Tibial artery (tissue), 4 donors: ENCODE measurements at regions not wholly inside any gene's neighbourhood (a gene's known extent, or its start where the extent isn't known, plus 50 kb on each side); places are given as distances from the start of the nearest gene placed in this dataset.

Experiments
- DNase-seq, 2 donors: peaks; one replicate each; pipeline ENCODE4 v3.0.0-alpha.2; 2019
- H3K27ac ChIP-seq, 2 donors: fragments of 200-600 bp; sonication (generic) in 1 of 2; 1 replicate in 1 of 2; 2 replicates in 1 of 2; pipeline ENCODE4 v1.5.1; 2018 to 2019; ENCODE audit warnings: mild to moderate bottlenecking in 1 of 2
- H3K27me3 ChIP-seq, 2 donors: fragments of 200-600 bp; sonication (generic) in 1 of 2; one replicate each; pipeline versions ENCODE4 v1.5.1 to v1.6.0; 2016 to 2019
- H3K36me3 ChIP-seq, 3 donors: fragments of 200-600 bp; sonication (generic) in 2 of 3; one replicate each; pipeline ENCODE4 v1.5.1; 2016 to 2019; ENCODE audit warnings: mild to moderate bottlenecking in 2 of 3
- H3K4me1 ChIP-seq, 4 donors: fragments of 200-600 bp; sonication (generic) in 2 of 4; 1 replicate in 3 of 4; 2 replicates in 1 of 4; pipeline ENCODE4 v1.5.1; 2016 to 2019
- H3K4me3 ChIP-seq, 2 donors: fragments of 200-600 bp; sonication (generic) in 1 of 2; 1 replicate in 1 of 2; 2 replicates in 1 of 2; pipeline ENCODE4 v1.5.1; 2018 to 2019; ENCODE audit warnings: mild to moderate bottlenecking in 2 of 2
- H3K9me3 ChIP-seq, 3 donors: fragments of 200-600 bp; sonication (generic) in 1 of 3; one replicate each; pipeline ENCODE4 v1.5.1; 2016 to 2019
- CTCF ChIP-seq, 2 experiments: fragments of 200-600 bp in 1 of 2; fragments of 450-650 bp in 1 of 2; IDR thresholded peaks; one replicate each; pipeline ENCODE4 v1.5.1; 2017 to 2019; ENCODE audit warnings: antibody characterized with exemption in 2 of 2, mild to moderate bottlenecking in 1 of 2, moderate library complexity in 1 of 2
- intact Hi-C: fragments of 100-400 bp; cut with DNase I; formaldehyde crosslinking; loops from one replicate; pipeline ENCODE4 v1.15.0; 2023; ENCODE audit warnings: low total_unique reads

- peaks cover 0 to 4% (median 0%) of the 10 kb centered on the region in 4 donors for H3K4me1 ChIP-seq
- DNase-seq: no peak
- H3K36me3 ChIP-seq: no peaks in the 10 kb centered on the region
- no peak overlapping the region for H3K27ac ChIP-seq
- intact Hi-C loops: loop anchor here (5.0 kb wide), 1 partner anchor 434 kb away; no protein-coding TSS in a partner anchor
- H3K9me3 ChIP-seq: no peaks in the 10 kb centered on the region
- TF ChIP-seq CTCF (IDR thresholded peaks at IDR 0.05): no peak
- no peak overlapping the region for H3K4me3 ChIP-seq
- peaks cover 0 to 2% of the 10 kb centered on the region in 2 donors for H3K27me3 ChIP-seq
Observed at GRCh38 chr10:5281356-5281755, 83.4 kb upstream of the UCN3 start.

- no peaks in the 10 kb centered on the region for H3K9me3 ChIP-seq
- peaks cover 0 to 4% (median 0%) of the 10 kb centered on the region in 4 donors for H3K4me1 ChIP-seq
- no peak overlapping the region for H3K4me3 ChIP-seq
- TF ChIP-seq CTCF (IDR thresholded peaks at IDR 0.05): no peak
- H3K27ac ChIP-seq: no peak overlapping the region
- intact Hi-C loops: loop anchor here (5.0 kb wide), 1 partner anchor 435 kb away; no protein-coding TSS in a partner anchor
- no peak for DNase-seq
- H3K36me3 ChIP-seq: no peaks in the 10 kb centered on the region
- peaks cover 0 to 2% of the 10 kb centered on the region in 2 donors for H3K27me3 ChIP-seq
Observed at GRCh38 chr10:5282137-5282536, 82.6 kb upstream of the UCN3 start.

- Histone ChIP-seq H3K36me3 (no peaks in the 10 kb centered on the region), H3K4me1 (peaks cover 0 to 4% (median 0%) of the 10 kb centered on the region in 4 donors), H3K4me3 (no peak overlapping the region), H3K27me3 (peaks cover 0 to 2% of the 10 kb centered on the region in 2 donors), H3K27ac (no peak overlapping the region), H3K9me3 (no peaks in the 10 kb centered on the region)
- TF ChIP-seq CTCF (IDR thresholded peaks at IDR 0.05): peak; percentile 65 to 70
- intact Hi-C loops: loop anchor here (5.0 kb wide), 1 partner anchor 436 kb away; no protein-coding TSS in a partner anchor
- DNase-seq: peak; percentile 59 to 73
Observed at GRCh38 chr10:5283305-5284158, 81.2 kb upstream of the UCN3 start.

GRCh38 chr10:5284311-5285057 lies 80.3 kb upstream of the UCN3 start:
- intact Hi-C loops: loop anchor here (5.0 kb wide), 1 partner anchor 437 kb away; no protein-coding TSS in a partner anchor

More at GRCh38 chr10:5284311-5285057, 80.3 kb upstream of the UCN3 start:
- H3K4me3 ChIP-seq: no peak overlapping the region
- no peaks in the 10 kb centered on the region for H3K36me3 ChIP-seq
- H3K9me3 ChIP-seq: no peaks in the 10 kb centered on the region
- H3K27ac ChIP-seq: no peak overlapping the region
- DNase-seq: no peak
- TF ChIP-seq CTCF (IDR thresholded peaks at IDR 0.05): no peak
- H3K4me1 ChIP-seq: peaks cover 0 to 4% (median 0%) of the 10 kb centered on the region in 4 donors
- peaks cover 0 to 2% of the 10 kb centered on the region in 2 donors for H3K27me3 ChIP-seq
